ENCODE measurements at regions not wholly inside any gene's neighbourhood (a gene's known extent, or its start where the extent isn't known, plus 50 kb on each side); places are given as distances from the start of the nearest gene placed in this dataset.

DNA sequence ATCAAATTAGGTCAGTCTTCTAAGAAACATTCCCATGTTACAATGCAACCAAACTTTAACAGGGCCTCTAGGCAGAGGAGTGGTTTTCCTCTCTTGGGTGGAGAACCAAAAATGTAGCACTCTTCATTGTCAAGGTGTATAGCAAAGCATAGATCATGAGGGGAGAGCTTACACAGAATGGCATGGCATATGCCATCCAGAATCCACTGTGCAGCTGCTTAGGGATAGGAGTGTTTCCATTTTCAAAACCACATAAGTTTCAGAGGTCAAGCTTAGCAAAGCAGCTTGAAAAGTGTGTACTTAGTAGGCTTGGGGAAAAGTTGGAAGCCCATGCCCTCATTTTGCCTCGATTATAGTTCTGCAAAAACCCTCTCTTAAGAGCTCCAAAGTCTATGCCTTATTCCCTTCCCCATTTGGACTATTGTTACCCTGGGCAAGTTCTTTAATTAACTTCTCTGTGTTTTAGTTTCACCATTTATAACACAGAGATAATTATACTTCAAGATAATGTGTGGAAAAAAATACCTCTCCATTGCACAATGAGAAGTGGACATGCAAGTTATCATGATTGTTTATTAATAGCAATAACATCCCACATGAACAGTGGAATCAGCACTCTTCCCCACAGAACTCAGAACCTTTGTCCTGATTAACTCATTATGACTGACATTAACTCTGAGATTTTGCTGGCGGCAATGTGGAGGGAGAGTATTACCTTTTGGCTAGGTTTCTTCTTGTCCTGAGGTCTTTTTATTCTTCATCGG lies 398.9 kb upstream of the WWC1 start:
- no peak for DNase-seq

DNA sequence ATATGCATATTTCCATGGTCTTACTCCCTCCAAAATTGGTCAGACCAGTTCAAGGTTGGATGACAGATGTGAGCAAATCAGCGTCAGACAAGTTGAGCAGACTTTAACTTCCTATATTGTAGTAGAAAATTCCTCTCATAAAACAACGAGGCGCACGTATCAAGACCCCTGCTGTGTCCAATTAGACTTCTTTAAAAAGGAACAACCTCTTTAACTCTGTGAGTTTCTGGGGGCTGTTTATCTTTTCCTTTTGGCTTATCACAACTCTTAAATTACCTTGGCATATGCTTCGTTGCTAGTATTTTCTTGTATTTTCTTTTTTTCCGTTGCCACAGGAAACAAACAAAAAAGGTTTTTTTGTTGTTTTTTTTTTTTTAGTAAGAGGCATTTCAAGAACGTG lies 398.2 kb upstream of the WWC1 start:
- DNase-seq = no peak

- DNase-seq = no peak
Observed at GRCh38 chr5:167894631-167895472, 396.6 kb upstream of the WWC1 start.

- no peak for DNase-seq
Observed at GRCh38 chr5:167895899-167896659, 395.4 kb upstream of the WWC1 start.

GRCh38 chr5:167896814-167897213 lies 394.6 kb upstream of the WWC1 start:
- DNase-seq = no peak

DNA sequence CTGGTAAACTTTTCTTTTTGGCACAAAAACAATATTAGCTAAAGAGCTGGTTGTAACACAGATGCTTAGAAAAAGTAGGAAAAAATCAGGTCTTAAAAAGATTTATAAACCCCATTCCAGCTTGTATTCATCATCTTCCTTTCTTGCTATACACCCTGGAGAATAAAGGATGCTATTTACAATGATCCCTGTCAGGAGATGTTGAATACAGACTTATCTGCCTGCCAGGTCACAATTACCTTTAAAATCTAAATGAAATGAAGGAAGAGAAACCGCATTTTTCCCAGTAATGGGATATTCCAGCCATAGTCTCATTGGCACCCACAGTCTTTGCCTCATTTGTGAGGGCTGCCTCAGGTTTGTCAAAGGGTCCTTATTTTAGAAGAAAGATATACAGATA lies 394.1 kb upstream of the WWC1 start:
- no peak for DNase-seq

DNA sequence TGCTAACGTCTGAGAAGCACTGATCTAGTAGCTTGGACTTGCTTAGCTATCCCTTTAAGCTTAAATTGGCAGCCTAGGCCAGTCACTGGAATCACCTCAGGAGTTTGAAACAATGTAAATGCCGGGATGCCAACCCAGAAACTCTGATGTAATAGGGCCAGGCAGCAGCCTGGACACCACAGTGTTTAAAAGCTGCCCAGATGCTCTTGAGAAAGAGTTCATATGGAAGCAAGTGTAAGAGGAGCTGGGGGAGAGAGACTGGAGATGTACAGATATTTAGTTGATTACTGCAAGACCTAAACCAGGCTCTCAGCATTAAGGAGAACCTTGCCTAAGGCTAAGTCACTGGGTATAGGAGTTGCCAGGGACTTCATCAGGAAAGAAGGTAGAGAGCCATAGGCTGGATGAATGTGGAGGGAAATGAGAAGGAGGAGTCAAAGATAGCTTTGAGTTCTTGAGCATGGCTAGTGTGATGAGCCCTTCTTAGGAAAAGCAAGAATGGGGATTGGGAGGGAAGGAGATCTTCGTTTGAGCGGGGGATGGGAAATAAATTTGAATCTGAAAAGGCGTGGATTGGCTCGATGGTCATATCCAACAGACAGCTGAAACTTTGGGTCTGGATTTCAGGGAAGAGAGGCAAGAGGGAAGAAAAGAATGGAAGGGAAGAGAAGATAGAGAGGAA lies 392.9 kb upstream of the WWC1 start:
- no peak for DNase-seq

DNA sequence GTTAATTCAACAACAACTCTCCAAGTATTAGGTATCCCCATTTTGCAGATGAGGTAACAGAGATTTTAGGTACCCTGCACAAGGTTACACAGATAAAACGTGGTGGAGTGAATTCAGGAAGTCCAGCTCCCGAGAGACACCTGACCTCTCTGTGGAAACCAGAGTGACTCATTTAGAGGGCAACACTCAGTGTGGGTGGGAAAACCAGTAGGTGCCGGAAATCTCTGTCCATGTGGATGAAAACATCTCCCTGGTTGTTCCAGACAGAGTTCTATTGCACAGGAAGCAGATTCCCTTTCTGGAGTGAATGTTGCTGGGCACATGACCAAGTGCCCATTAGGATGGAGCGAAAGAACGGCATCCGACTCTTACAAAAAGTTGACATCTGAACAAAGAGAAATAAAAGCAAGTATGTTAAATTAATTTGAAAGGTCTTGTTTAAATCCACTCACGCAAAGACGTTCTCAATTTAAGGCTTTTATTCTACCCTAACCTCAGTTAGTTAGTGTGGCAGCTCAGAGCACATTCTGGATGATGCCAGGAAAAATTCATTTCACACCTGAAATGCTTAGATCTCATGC lies 391.9 kb upstream of the WWC1 start:
- no peak for DNase-seq

GRCh38 chr5:167900340-167900935 lies 391.0 kb upstream of the WWC1 start:
- DNase-seq = no peak

GRCh38 chr5:167902298-167902697 lies 389.1 kb upstream of the WWC1 start:
- no peak for DNase-seq

GRCh38 chr5:167903243-167903642 lies 388.2 kb upstream of the WWC1 start:
- DNase-seq = no peak

GRCh38 chr5:167903659-167904058 lies 387.8 kb upstream of the WWC1 start:
- no peak for DNase-seq

DNA sequence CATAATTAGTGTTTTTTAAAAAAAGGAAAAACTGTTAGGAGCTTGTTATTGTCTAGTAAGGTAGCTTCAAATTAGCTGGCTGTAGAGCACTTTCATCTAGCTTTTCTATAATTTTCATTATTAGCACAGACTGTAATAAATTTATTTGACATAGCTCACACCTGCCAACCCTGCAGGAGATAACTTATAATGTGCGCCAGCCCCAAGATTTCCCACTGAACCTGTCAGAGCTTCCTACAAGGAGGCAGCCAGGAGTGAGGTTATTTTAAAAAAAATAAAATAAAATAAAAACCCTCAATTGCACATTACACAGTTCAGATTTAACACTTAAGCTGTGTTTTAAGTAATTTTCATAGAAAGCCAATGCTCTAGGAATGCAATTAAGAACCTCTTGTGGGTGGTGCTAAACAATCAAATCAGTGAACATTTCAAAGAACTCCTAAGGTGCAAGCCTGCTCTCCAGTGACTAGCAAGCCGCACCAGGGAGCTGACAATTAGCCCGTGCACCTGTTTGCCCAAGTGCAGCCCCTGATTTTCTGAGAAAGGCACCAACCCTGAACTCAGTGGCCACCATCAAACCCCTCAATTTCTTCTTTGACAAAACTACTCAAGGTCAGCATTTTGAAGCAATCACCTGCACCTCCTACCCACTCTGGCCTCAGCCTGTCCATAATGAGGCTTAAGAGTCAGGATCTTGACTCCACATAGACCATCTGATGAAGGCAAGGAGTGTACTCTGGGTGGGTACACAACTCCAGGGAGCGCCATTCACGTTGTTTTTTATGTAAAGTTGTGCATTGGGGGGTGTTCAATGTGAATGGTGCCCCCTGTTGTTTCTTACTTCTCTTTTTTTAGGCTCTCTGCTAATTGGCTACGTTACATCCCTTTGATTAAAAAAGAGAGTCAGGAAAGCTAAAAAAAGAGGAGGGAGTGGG lies 385.3 kb upstream of the WWC1 start:
- DNase-seq = no peak

- DNase-seq = no peak
Observed at GRCh38 chr5:167908606-167909005, 382.8 kb upstream of the WWC1 start.

GRCh38 chr5:167912941-167913665 lies 378.3 kb upstream of the WWC1 start:
- DNase-seq = no peak

DNA sequence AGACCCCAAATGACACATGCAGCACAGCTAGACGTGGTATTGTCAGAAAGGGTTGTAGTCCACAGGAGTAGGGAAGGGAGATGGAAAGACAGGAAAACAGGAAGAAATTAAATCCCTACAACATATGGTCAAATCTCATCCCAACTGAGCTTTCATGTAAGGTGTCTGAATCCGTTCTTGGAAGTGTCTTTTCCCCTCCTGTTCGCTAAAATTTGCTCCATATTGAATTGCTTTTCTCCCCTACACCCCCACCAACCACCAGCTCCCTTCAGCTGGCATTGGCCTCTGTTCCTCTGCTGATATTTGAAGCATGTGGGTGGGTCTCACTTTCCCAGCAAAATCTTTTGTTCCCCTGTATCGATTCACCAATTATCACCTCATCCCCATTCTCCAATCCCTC lies 376.2 kb upstream of the WWC1 start:
- DNase-seq = no peak

DNA sequence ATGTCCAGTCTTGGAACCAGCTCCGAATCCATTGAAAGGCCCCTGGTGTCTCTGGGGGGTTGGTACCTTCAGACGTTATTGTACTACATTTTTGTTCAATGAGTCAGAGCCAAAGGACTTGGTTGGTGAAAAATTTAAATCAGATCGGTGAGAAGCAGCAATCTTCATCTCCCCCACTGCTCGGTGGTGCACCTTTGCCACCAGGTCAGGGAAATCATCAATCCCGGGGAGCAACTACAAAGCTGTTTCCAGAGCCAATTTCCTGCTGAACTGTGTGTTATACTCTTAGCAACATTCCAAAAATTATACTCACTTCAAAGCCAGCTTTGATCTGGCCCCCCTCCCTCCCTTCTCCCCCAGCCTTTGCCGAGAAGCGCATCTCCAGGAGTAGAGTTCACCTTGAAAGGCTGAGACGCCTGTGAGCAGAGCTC lies 375.2 kb upstream of the WWC1 start:
- no peak for DNase-seq

GRCh38 chr5:167916706-167917105 lies 374.7 kb upstream of the WWC1 start:
- DNase-seq = no peak

DNA sequence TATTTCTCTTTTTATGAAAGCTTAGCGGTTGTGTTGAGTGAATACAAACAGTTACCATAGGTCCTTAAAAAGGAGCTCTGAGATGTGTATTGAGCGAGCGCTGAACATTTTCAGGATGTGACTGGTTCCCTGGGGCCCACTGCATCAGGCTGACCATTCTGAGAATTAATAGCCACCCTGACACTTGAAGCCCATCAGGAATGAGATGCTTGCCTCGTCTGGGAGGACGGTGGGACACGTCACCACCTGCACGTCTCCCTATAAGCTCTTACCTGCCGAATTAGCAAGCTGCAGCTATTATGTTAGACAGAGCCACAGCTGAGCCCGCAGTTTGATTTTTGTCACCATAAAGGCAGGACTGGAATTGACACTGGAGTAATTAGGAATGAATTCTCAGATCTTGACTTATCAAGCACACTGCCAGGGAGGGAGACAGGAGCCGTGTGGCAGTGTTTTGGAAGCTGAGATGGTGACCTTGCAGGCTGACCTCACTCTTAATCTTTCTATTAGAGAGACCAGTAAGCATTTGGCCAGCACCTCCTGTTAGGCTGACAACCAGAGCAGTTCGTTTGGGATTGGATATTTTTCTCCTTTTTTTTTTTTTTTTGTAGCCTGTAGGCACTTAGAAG lies 373.1 kb upstream of the WWC1 start:
- no peak for DNase-seq
